Loucy (cell line): ENCODE measurements at regions not wholly inside any gene's neighbourhood (a gene's known extent, or its start where the extent isn't known, plus 50 kb on each side); places are given as distances from the start of the nearest gene placed in this dataset.

ENCODE experiments used
- H2AFZ ChIP-seq: fragments of 200-600 bp; sonication (generic); 2 replicates; pipeline ENCODE4 v1.6.0; 2016; ENCODE audit warnings: antibody characterized with exemption, mild to moderate bottlenecking, low read length, moderate library complexity
- H3F3A ChIP-seq: fragments of 200-600 bp; 2 replicates; pipeline ENCODE4 v1.6.0; 2016; ENCODE audit warnings: antibody characterized with exemption, low read depth, mild to moderate bottlenecking
- H3K27me3 ChIP-seq: fragments of 200-600 bp; sonication (generic); 2 replicates; pipeline ENCODE4 v1.6.1; 2014; ENCODE audit warnings: low read length, mild to moderate bottlenecking; ENCODE audit not compliant: insufficient read depth, poor library complexity, severe bottlenecking
- H3K36me3 ChIP-seq: fragments of 200-600 bp; sonication (generic); 2 replicates; pipeline ENCODE4 v1.6.1; 2016; ENCODE audit warnings: low read length; ENCODE audit not compliant: insufficient read depth
- H3K4me1 ChIP-seq: fragments of 200-600 bp; sonication (generic); 2 replicates; pipeline ENCODE4 v1.5.1; 2014; ENCODE audit warnings: low read length, mild to moderate bottlenecking; ENCODE audit not compliant: insufficient read depth, poor library complexity, severe bottlenecking
- H3K4me2 ChIP-seq: fragments of 200-600 bp; sonication (generic); 2 replicates; pipeline ENCODE4 v1.6.0; 2014; ENCODE audit warnings: antibody characterized with exemption, low read length, low read depth, mild to moderate bottlenecking; ENCODE audit not compliant: poor library complexity, severe bottlenecking
- H3K4me3 ChIP-seq: fragments of 200-600 bp; sonication (generic); 2 replicates; pipeline ENCODE4 v1.5.1; 2014; ENCODE audit warnings: low read length, mild to moderate bottlenecking, mixed read lengths; ENCODE audit not compliant: poor library complexity, severe bottlenecking
- H3K79me2 ChIP-seq: fragments of 200-600 bp; sonication (generic); 2 replicates; pipeline ENCODE4 v1.6.1; 2014; ENCODE audit warnings: low read length; ENCODE audit not compliant: insufficient read depth
- H3K9ac ChIP-seq: fragments of 200-600 bp; sonication (generic); 2 replicates; pipeline ENCODE4 v1.6.0; 2014; ENCODE audit warnings: mild to moderate bottlenecking, low read depth, low read length, moderate library complexity; ENCODE audit not compliant: poor library complexity, severe bottlenecking
- H3K9me2 ChIP-seq: fragments of 200-600 bp; sonication (generic); replicated peaks from 2 replicates; pipeline ENCODE4 v1.6.1; 2016; ENCODE audit warnings: low read depth, low read length, mixed read lengths
- H3K9me3 ChIP-seq: fragments of 200-600 bp; sonication (generic); 2 replicates; pipeline ENCODE4 v1.6.1; 2014; ENCODE audit warnings: mild to moderate bottlenecking, antibody characterized with exemption, low read length, low read depth; ENCODE audit not compliant: insufficient read depth
- H4K20me1 ChIP-seq: fragments of 200-600 bp; sonication (generic); 2 replicates; pipeline ENCODE4 v1.6.0; 2014; ENCODE audit warnings: antibody characterized with exemption, low read length, mild to moderate bottlenecking; ENCODE audit not compliant: insufficient read depth, poor library complexity, severe bottlenecking
- CTCF ChIP-seq: fragments of 200-600 bp; sonication (generic); conservative IDR thresholded peaks from 2 replicates; pipeline ENCODE4 v1.5.1; 2014; ENCODE audit warnings: mild to moderate bottlenecking, antibody characterized with exemption, low read length
- EZH2phosphoT487 ChIP-seq: fragments of 200-600 bp; IDR thresholded peaks from 2 replicates; pipeline ENCODE4 v1.6.1; 2018; ENCODE audit warnings: antibody characterized with exemption, mild to moderate bottlenecking, moderate library complexity, borderline replicate concordance

- no peaks in the 10 kb centered on the region for H3F3A ChIP-seq
- H4K20me1 ChIP-seq: no peaks in the 10 kb centered on the region
- H3K4me1 ChIP-seq: no peaks in the 10 kb centered on the region
- no peaks in the 10 kb centered on the region for H3K79me2 ChIP-seq
- TF ChIP-seq EZH2phosphoT487 (no peak), CTCF (no peak)
- no peaks in the 10 kb centered on the region for H3K36me3 ChIP-seq
- H2AFZ ChIP-seq: no peak overlapping the region
- H3K9me3 ChIP-seq: no peaks in the 10 kb centered on the region; the same call in 1 of the 2 replicates
- H3K4me3 ChIP-seq: no peak overlapping the region
- H3K4me2 ChIP-seq: no peak overlapping the region
- no peaks in the 10 kb centered on the region for H3K9me2 ChIP-seq
- H3K9ac ChIP-seq: no peak overlapping the region
- H3K27me3 ChIP-seq: no peaks in the 10 kb centered on the region
These were observed 175.6 kb upstream of the CDH11 start for GRCh38 chr16:65297453-65297852.

GRCh38 chr16:65295527-65295926, 173.7 kb upstream of the CDH11 start:
- no peak for TF ChIP-seq CTCF
- no peak for TF ChIP-seq EZH2phosphoT487
- no peaks in the 10 kb centered on the region for H4K20me1 ChIP-seq
- no peak overlapping the region for H3K4me3 ChIP-seq
- H3K4me2 ChIP-seq: no peak overlapping the region
- H3K9me3 ChIP-seq: no peaks in the 10 kb centered on the region; the same call in 1 of the 2 replicates
- no peak overlapping the region for H2AFZ ChIP-seq
- H3F3A ChIP-seq: no peaks in the 10 kb centered on the region
- no peaks in the 10 kb centered on the region for H3K9me2 ChIP-seq
- no peaks in the 10 kb centered on the region for H3K36me3 ChIP-seq
- H3K79me2 ChIP-seq: no peaks in the 10 kb centered on the region
- no peak overlapping the region for H3K9ac ChIP-seq
- no peaks in the 10 kb centered on the region for H3K27me3 ChIP-seq
- H3K4me1 ChIP-seq: no peaks in the 10 kb centered on the region

- no peaks in the 10 kb centered on the region for H3K27me3 ChIP-seq
- no peaks in the 10 kb centered on the region for H3K9me2 ChIP-seq
- no peak overlapping the region for H3K4me3 ChIP-seq
- no peaks in the 10 kb centered on the region for H4K20me1 ChIP-seq
- no peaks in the 10 kb centered on the region; the same call in 1 of the 2 replicates for H3K9me3 ChIP-seq
- H2AFZ ChIP-seq: no peak overlapping the region
- no peak overlapping the region for H3K4me2 ChIP-seq
- no peaks in the 10 kb centered on the region for H3F3A ChIP-seq
- TF ChIP-seq EZH2phosphoT487 (no peak), CTCF (no peak)
- H3K9ac ChIP-seq: no peak overlapping the region
- H3K36me3 ChIP-seq: no peaks in the 10 kb centered on the region
- H3K79me2 ChIP-seq: no peaks in the 10 kb centered on the region
- H3K4me1 ChIP-seq: no peaks in the 10 kb centered on the region
These were observed 172.8 kb upstream of the CDH11 start for GRCh38 chr16:65294708-65295107.
